GM12892 (cell line): ENCODE measurements at regions not wholly inside any gene's neighbourhood (a gene's known extent, or its start where the extent isn't known, plus 50 kb on each side); places are given as distances from the start of the nearest gene placed in this dataset.

Experiments used
- POLR2A ChIP-seq: IDR thresholded peaks from 2 replicates; pipeline ENCODE4 v1.6.1; 2011; ENCODE audit warnings: low read depth, low read length, control low read depth
- POLR2AphosphoS5 ChIP-seq: IDR thresholded peaks from 2 replicates; pipeline ENCODE4 v1.6.1; 2011; ENCODE audit warnings: low read depth, low read length, control low read depth
- TAF1 ChIP-seq: IDR thresholded peaks from 2 replicates; pipeline ENCODE4 v1.6.1; 2011; ENCODE audit warnings: low read depth, mild to moderate bottlenecking, control low read depth, low read length, borderline replicate concordance

DNA sequence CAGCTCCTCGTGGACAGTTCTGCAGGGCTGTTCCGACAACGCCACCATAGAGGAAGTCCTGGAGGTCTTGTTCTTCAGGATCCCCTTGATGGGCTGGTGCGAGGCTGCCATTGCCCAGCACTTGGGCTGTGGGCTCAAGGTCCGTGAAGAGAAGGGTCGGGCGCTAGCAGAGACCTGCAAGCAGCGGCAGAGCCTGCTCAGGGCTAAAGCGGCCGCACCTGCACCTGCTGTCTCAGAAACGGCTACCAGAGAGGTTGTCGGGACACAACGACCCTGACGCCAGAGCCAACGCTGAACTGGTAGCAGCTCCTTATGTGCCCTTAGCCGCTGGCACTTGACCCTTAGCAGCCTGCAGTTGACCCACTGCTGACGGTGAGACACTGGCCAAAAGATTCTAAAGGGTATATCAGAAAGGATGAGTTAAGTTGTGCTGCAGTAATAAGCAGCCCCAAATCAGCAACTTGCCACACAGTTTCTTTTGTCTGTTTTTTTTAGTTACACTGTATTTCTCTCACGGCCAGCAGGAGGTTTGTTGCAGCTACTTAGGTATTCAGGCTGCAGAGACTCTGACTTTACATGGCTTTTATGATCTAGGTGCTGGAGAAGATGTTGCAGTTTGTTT lies 55.5 kb upstream of the ST6GAL2 start:
- TF ChIP-seq POLR2AphosphoS5 (no peak), POLR2A (no peak), TAF1 (no peak)
